RWPE2 (cell line): ENCODE measurements at regions not wholly inside any gene's neighbourhood (a gene's known extent, or its start where the extent isn't known, plus 50 kb on each side); places are given as distances from the start of the nearest gene placed in this dataset.

Experiments
- ATAC-seq: fragments of 200-7000 bp; cut with Tn5 transposase; 3 replicates; pipeline ENCODE4 v1.9.1; 2021; ENCODE audit warnings: low read depth
- DNase-seq: peaks from one replicate; pipeline ENCODE4 v3.0.0-alpha.2; 2020; ENCODE audit warnings: low spot score
- H3K27ac ChIP-seq: fragments of 450-650 bp; 2 replicates; pipeline ENCODE4 v1.5.1; 2017; ENCODE audit warnings: mild to moderate bottlenecking; ENCODE audit not compliant: poor library complexity, severe bottlenecking
- H3K27me3 ChIP-seq: fragments of 250-450 bp; sonication (Bioruptor Pico); 2 replicates; pipeline ENCODE4 v1.5.1; 2021; ENCODE audit warnings: mild to moderate bottlenecking, moderate library complexity; ENCODE audit not compliant: insufficient read depth, poor library complexity, severe bottlenecking
- H3K36me3 ChIP-seq: fragments of 250-450 bp; sonication (Bioruptor Pico); 2 replicates; pipeline ENCODE4 v1.5.1; 2020; ENCODE audit warnings: low read depth, mild to moderate bottlenecking, moderate library complexity
- H3K4me1 ChIP-seq: fragments of 250-450 bp; sonication (Bioruptor Pico); 2 replicates; pipeline ENCODE4 v1.5.1; 2021; ENCODE audit warnings: mild to moderate bottlenecking, moderate library complexity; ENCODE audit not compliant: insufficient read depth, poor library complexity, severe bottlenecking
- H3K4me3 ChIP-seq: fragments of 250-450 bp; sonication (Bioruptor Pico); 2 replicates; pipeline ENCODE4 v1.5.1; 2021; ENCODE audit warnings: mild to moderate bottlenecking, moderate library complexity; ENCODE audit not compliant: severe bottlenecking
- H3K9me3 ChIP-seq: fragments of 250-450 bp; sonication (Bioruptor Pico); 2 replicates; pipeline ENCODE4 v1.5.1; 2021; ENCODE audit warnings: mild to moderate bottlenecking, moderate library complexity; ENCODE audit not compliant: severe bottlenecking
- CTCF ChIP-seq: fragments of 450-650 bp; IDR thresholded peaks from one replicate; pipeline ENCODE4 v1.5.1; 2017; ENCODE audit warnings: mild to moderate bottlenecking, moderate library complexity; ENCODE audit not compliant: poor library complexity, severe bottlenecking

DNA sequence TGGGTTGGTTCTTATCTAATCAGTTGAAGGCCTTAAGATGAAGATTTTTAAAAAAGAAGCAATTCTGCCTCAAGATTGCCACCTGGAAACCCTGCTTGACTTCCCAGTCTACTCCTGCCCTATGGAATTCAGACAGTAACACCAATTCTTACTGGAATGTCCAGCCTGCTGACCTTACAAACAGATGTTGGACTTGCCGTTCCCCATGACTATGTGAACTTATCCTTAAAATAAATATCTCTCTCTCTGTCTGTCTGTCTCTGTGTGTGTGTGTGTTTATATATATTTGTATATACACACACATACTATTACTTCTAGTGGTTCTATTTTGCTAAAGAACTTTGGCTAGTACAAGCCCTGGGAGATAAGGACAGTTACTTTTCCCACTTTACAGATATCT lies 675.3 kb downstream of the SLC4A3 start:
- Histone ChIP-seq H3K4me3 (no peak overlapping the region), H3K36me3 (no peaks in the 10 kb centered on the region), H3K27me3 (no peaks in the 10 kb centered on the region), H3K9me3 (no peaks in the 10 kb centered on the region), H3K27ac (no peak overlapping the region), H3K4me1 (no peaks in the 10 kb centered on the region)
- DNase-seq (no peak), ATAC-seq (no peak)
- TF ChIP-seq CTCF, result no peak

DNA sequence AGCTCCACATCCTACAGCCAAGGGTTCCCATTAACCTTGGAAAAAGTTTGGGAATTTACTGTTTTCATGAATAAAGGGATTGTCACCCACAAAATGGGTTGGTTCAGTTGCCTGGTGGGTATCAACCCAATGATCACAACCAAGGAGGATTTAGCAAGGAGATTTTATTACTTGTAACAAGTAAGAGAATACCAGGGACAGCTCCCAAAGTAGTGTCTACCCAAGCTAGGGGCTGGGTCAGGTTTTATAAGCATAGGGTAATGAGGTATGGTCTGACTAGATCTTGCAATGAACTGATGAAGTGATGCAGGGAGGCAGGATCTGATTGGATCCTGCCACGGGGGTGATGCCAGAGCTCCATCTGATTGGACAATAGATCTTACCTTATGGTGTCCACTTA lies 681.8 kb downstream of the SLC4A3 start:
- Histone ChIP-seq H3K4me1 (no peaks in the 10 kb centered on the region), H3K27me3 (no peaks in the 10 kb centered on the region), H3K36me3 (no peaks in the 10 kb centered on the region), H3K9me3 (no peaks in the 10 kb centered on the region), H3K4me3 (no peak overlapping the region), H3K27ac (no peak overlapping the region)
- TF ChIP-seq CTCF, result no peak
- DNase-seq, result no peak
- ATAC-seq, result no peak

DNA sequence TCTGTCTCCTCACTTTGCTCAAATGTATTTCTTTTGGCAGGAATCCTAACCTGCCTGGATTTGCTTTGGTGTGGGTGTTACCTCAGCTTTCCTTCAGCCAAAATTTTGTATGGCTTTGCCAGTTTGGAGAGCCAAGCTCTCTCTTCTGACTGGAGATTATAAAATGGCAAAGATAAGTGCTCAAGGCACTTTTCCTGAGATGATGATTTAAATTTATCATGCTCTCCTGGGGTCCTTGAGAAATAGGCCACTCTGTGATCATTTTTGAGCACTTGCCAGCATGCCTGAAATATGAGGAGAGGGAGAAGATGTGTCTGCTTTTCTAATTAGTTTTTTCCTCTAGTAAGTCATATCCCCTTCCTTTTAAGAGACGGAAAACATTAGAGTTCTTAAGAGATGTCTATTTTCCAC lies 683.0 kb downstream of the SLC4A3 start:
- no peaks in the 10 kb centered on the region for H3K36me3 ChIP-seq
- no peaks in the 10 kb centered on the region for H3K9me3 ChIP-seq
- ATAC-seq, result no peak
- H3K27ac ChIP-seq, result no peak overlapping the region
- no peak overlapping the region for H3K4me3 ChIP-seq
- no peak for TF ChIP-seq CTCF
- DNase-seq, result no peak
- H3K27me3 ChIP-seq, result no peaks in the 10 kb centered on the region
- no peaks in the 10 kb centered on the region for H3K4me1 ChIP-seq

GRCh38 chr2:220315098-220315823 lies 687.8 kb downstream of the SLC4A3 start:
- no peak overlapping the region for H3K27ac ChIP-seq
- H3K4me1 ChIP-seq, result no peaks in the 10 kb centered on the region
- no peak for ATAC-seq
- H3K27me3 ChIP-seq, result no peaks in the 10 kb centered on the region
- no peaks in the 10 kb centered on the region for H3K36me3 ChIP-seq
- no peak for DNase-seq
- no peak for TF ChIP-seq CTCF
- H3K4me3 ChIP-seq, result no peak overlapping the region
- no peaks in the 10 kb centered on the region for H3K9me3 ChIP-seq

DNA sequence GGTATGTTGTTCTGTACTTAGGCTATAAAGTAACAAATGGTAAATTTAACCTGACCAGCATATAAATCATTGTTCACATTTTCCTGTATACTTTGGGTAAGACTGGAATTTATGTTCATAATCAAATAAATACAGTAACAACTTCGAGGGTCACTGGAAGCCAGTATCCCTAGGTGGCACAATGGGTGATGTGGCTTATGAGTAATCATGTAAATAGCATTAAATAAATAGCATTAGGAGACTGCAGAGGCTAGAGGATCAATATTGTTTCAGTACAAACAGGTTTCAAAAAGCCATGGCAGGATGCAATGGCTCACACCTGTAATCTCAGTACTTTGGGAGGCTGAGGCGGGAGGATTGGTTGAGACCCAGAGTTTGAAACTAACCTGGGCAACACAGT lies 690.6 kb downstream of the SLC4A3 start:
- Histone ChIP-seq H3K4me3 (no peak overlapping the region), H3K27ac (no peak overlapping the region), H3K27me3 (no peaks in the 10 kb centered on the region), H3K4me1 (no peaks in the 10 kb centered on the region), H3K36me3 (no peaks in the 10 kb centered on the region), H3K9me3 (no peaks in the 10 kb centered on the region)
- ATAC-seq (no peak), DNase-seq (no peak)
- TF ChIP-seq CTCF, result no peak
